ENCODE measurements at regions not wholly inside any gene's neighbourhood (a gene's known extent, or its start where the extent isn't known, plus 50 kb on each side); places are given as distances from the start of the nearest gene placed in this dataset.

- Histone ChIP-seq H3K27me3 (ENCODE audit: control insufficient read depth, extremely low read depth, insufficient read depth, low read length) (no peaks in the 10 kb centered on the region), H3K4me3 (ENCODE audit: control insufficient read depth in 2 of 3, extremely low read depth in 1 of 3, insufficient read depth in 2 of 3, low read depth in 1 of 3, low read length in 3 of 3) (no peak overlapping the region), H4K20me1 (ENCODE audit: control insufficient read depth, extremely low read depth, insufficient read depth, low read length) (no peaks in the 10 kb centered on the region), H3K9me3 (ENCODE audit: control insufficient read depth, low read depth, low read length) (no peaks in the 10 kb centered on the region), H3K4me1 (ENCODE audit: control insufficient read depth, extremely low read depth, insufficient read depth, low read length) (no peaks in the 10 kb centered on the region), H3K27ac (ENCODE audit: control insufficient read depth, insufficient read depth, low read length) (no peak overlapping the region), H3K36me3 (ENCODE audit: control insufficient read depth in 2 of 2, extremely low read depth in 1 of 2, insufficient read depth in 2 of 2, low read length in 2 of 2) (no peaks in the 10 kb centered on the region), H3K9ac (ENCODE audit: control insufficient read depth, extremely low read depth, insufficient read depth, low read length) (no peak overlapping the region), H3K9me1 (ENCODE audit: control insufficient read depth, extremely low read depth, insufficient read depth, low read length) (no peaks in the 10 kb centered on the region), H2AFZ (ENCODE audit: control insufficient read depth, low read length) (no peak overlapping the region), H3K79me2 (ENCODE audit: control insufficient read depth, insufficient read depth, low read length) (no peaks in the 10 kb centered on the region), H3K4me2 (ENCODE audit: control insufficient read depth, extremely low read depth, insufficient read depth, low read depth, low read length) (no peak overlapping the region)
- no peak for FAIRE-seq
- TF ChIP-seq EZH2 (IDR thresholded peaks at IDR 0.05; ENCODE audit: low read length): no peak
- TF ChIP-seq, protein P1, sequence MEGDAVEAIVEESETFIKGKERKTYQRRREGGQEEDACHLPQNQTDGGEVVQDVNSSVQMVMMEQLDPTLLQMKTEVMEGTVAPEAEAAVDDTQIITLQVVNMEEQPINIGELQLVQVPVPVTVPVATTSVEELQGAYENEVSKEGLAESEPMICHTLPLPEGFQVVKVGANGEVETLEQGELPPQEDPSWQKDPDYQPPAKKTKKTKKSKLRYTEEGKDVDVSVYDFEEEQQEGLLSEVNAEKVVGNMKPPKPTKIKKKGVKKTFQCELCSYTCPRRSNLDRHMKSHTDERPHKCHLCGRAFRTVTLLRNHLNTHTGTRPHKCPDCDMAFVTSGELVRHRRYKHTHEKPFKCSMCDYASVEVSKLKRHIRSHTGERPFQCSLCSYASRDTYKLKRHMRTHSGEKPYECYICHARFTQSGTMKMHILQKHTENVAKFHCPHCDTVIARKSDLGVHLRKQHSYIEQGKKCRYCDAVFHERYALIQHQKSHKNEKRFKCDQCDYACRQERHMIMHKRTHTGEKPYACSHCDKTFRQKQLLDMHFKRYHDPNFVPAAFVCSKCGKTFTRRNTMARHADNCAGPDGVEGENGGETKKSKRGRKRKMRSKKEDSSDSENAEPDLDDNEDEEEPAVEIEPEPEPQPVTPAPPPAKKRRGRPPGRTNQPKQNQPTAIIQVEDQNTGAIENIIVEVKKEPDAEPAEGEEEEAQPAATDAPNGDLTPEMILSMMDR (optimal IDR thresholded peaks at IDR 0.05 in 1 of 3, IDR thresholded peaks at IDR 0.05 in 1 of 3, conservative IDR thresholded peaks at IDR 0.05 in 1 of 3; ENCODE audit: extremely low read depth in 1 of 3, insufficient read depth in 2 of 3, low read length in 3 of 3): no peak
- no peak for DNase-seq (ENCODE audit: low read depth, low spot score)
- dilution Hi-C loops (cut with MboI; ENCODE audit: extremely low pct_ligation_motif_present, low sequenced_read_pairs): no loop called here
These were observed 111.6 kb downstream of the WT1 start for GRCh38 chr11:32323814-32324130.

DNA sequence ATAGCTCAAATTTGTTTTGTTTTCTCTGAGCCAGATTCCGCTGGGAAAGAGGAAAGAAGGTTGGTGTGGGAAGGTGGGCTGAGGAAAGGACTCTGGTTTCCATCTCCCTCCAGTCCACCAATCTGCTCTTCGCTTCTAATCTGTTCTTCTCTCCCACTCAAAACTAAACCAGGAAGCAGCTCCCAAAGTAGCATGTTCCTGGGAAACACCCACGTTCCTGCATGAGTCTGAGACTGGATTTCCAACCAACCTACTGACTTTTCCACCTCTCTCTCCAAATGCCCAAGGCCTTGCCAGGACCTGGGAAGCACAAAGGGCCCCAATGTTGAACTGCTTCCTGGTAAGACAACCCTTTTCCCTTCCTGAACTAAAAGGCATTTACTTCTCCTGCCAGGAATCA lies 110.2 kb downstream of the WT1 start:
- H3K9ac ChIP-seq (ENCODE audit: control insufficient read depth, extremely low read depth, insufficient read depth, low read length): no peak overlapping the region
- dilution Hi-C loops (cut with MboI; ENCODE audit: extremely low pct_ligation_motif_present, low sequenced_read_pairs): no loop called here
- no peak for FAIRE-seq
- no peak overlapping the region for H3K4me3 ChIP-seq (ENCODE audit: control insufficient read depth in 2 of 3, extremely low read depth in 1 of 3, insufficient read depth in 2 of 3, low read depth in 1 of 3, low read length in 3 of 3)
- H3K4me2 ChIP-seq (ENCODE audit: control insufficient read depth, extremely low read depth, insufficient read depth, low read depth, low read length): no peak overlapping the region
- H3K36me3 ChIP-seq (ENCODE audit: control insufficient read depth in 2 of 2, extremely low read depth in 1 of 2, insufficient read depth in 2 of 2, low read length in 2 of 2): no peaks in the 10 kb centered on the region
- no peak for DNase-seq (ENCODE audit: low read depth, low spot score)
- H3K4me1 ChIP-seq (ENCODE audit: control insufficient read depth, extremely low read depth, insufficient read depth, low read length): no peaks in the 10 kb centered on the region
- H3K27ac ChIP-seq (ENCODE audit: control insufficient read depth, insufficient read depth, low read length): no peak overlapping the region
- H3K27me3 ChIP-seq (ENCODE audit: control insufficient read depth, extremely low read depth, insufficient read depth, low read length): no peaks in the 10 kb centered on the region
- no peaks in the 10 kb centered on the region for H3K9me1 ChIP-seq (ENCODE audit: control insufficient read depth, extremely low read depth, insufficient read depth, low read length)
- TF ChIP-seq, protein P1 (optimal IDR thresholded peaks at IDR 0.05 in 1 of 3, IDR thresholded peaks at IDR 0.05 in 1 of 3, conservative IDR thresholded peaks at IDR 0.05 in 1 of 3; ENCODE audit: extremely low read depth in 1 of 3, insufficient read depth in 2 of 3, low read length in 3 of 3): no peak
- no peak for TF ChIP-seq EZH2 (IDR thresholded peaks at IDR 0.05; ENCODE audit: low read length)
- no peaks in the 10 kb centered on the region for H3K9me3 ChIP-seq (ENCODE audit: control insufficient read depth, low read depth, low read length)
- no peaks in the 10 kb centered on the region for H4K20me1 ChIP-seq (ENCODE audit: control insufficient read depth, extremely low read depth, insufficient read depth, low read length)
- no peaks in the 10 kb centered on the region for H3K79me2 ChIP-seq (ENCODE audit: control insufficient read depth, insufficient read depth, low read length)
- H2AFZ ChIP-seq (ENCODE audit: control insufficient read depth, low read length): no peak overlapping the region
